ENCODE measurements at regions not wholly inside any gene's neighbourhood (a gene's known extent, or its start where the extent isn't known, plus 50 kb on each side); places are given as distances from the start of the nearest gene placed in this dataset.

- H3K4me3 ChIP-seq (ENCODE audit: low read length in 2 of 2): no peak overlapping the region
- H3K27ac ChIP-seq (ENCODE audit: low read depth in 1 of 2, low read length in 1 of 2): no peak overlapping the region
- no peak for DNase-seq (ENCODE audit: low read depth in 6 of 9, low spot score in 9 of 9)
- WGBS: 42% methylated on average over 1 of the region's 1 CpG
- H3K36me3 ChIP-seq (ENCODE audit: control insufficient read depth in 2 of 2, insufficient read depth in 2 of 2, low read length in 1 of 2): no peaks in the 10 kb centered on the region
- no peaks in the 10 kb centered on the region for H3K4me1 ChIP-seq (ENCODE audit: control insufficient read depth in 2 of 2, insufficient read depth in 2 of 2, low read length in 2 of 2)
- no peaks in the 10 kb centered on the region for H3K27me3 ChIP-seq (ENCODE audit: control insufficient read depth in 2 of 2, insufficient read depth in 1 of 2, low read length in 1 of 2)
- H3K9me3 ChIP-seq (ENCODE audit: control insufficient read depth in 2 of 2, insufficient read depth in 1 of 2, low read length in 1 of 2): no peaks in the 10 kb centered on the region
Measured at GRCh38 chr2:198476007-198476406, 671.6 kb downstream of the PLCL1 start.

- WGBS: 68% methylated on average over 2 of the region's 2 CpGs
- Histone ChIP-seq H3K4me3 (ENCODE audit: low read length in 2 of 2) (no peak overlapping the region), H3K27ac (ENCODE audit: low read depth in 1 of 2, low read length in 1 of 2) (no peak overlapping the region), H3K4me1 (ENCODE audit: control insufficient read depth in 2 of 2, insufficient read depth in 2 of 2, low read length in 2 of 2) (no peaks in the 10 kb centered on the region), H3K36me3 (ENCODE audit: control insufficient read depth in 2 of 2, insufficient read depth in 2 of 2, low read length in 1 of 2) (no peaks in the 10 kb centered on the region), H3K27me3 (ENCODE audit: control insufficient read depth in 2 of 2, insufficient read depth in 1 of 2, low read length in 1 of 2) (no peaks in the 10 kb centered on the region), H3K9me3 (ENCODE audit: control insufficient read depth in 2 of 2, insufficient read depth in 1 of 2, low read length in 1 of 2) (no peaks in the 10 kb centered on the region)
- DNase-seq (ENCODE audit: low read depth in 6 of 9, low spot score in 9 of 9): no peak
Measured at GRCh38 chr2:198471291-198471690, 666.9 kb downstream of the PLCL1 start.

- no peak overlapping the region for H3K27ac ChIP-seq (ENCODE audit: low read depth in 1 of 2, low read length in 1 of 2)
- H3K4me3 ChIP-seq (ENCODE audit: low read length in 2 of 2): no peak overlapping the region
- WGBS: 91% methylated on average over 3 of the region's 3 CpGs
- H3K27me3 ChIP-seq (ENCODE audit: control insufficient read depth in 2 of 2, insufficient read depth in 1 of 2, low read length in 1 of 2): no peaks in the 10 kb centered on the region
- no peaks in the 10 kb centered on the region for H3K36me3 ChIP-seq (ENCODE audit: control insufficient read depth in 2 of 2, insufficient read depth in 2 of 2, low read length in 1 of 2)
- no peaks in the 10 kb centered on the region for H3K9me3 ChIP-seq (ENCODE audit: control insufficient read depth in 2 of 2, insufficient read depth in 1 of 2, low read length in 1 of 2)
- H3K4me1 ChIP-seq (ENCODE audit: control insufficient read depth in 2 of 2, insufficient read depth in 2 of 2, low read length in 2 of 2): no peaks in the 10 kb centered on the region
- DNase-seq (ENCODE audit: low read depth in 6 of 9, low spot score in 9 of 9): no peak
Measured at GRCh38 chr2:198468136-198468535, 663.7 kb downstream of the PLCL1 start.

GRCh38 chr2:198465970-198466369 lies 661.6 kb downstream of the PLCL1 start:
- no peak for DNase-seq (ENCODE audit: low read depth in 6 of 9, low spot score in 9 of 9)
- WGBS: 95% methylated on average over 6 of the region's 6 CpGs
- Histone ChIP-seq H3K4me3 (ENCODE audit: low read length in 2 of 2) (no peak overlapping the region), H3K9me3 (ENCODE audit: control insufficient read depth in 2 of 2, insufficient read depth in 1 of 2, low read length in 1 of 2) (no peaks in the 10 kb centered on the region), H3K27me3 (ENCODE audit: control insufficient read depth in 2 of 2, insufficient read depth in 1 of 2, low read length in 1 of 2) (no peaks in the 10 kb centered on the region), H3K36me3 (ENCODE audit: control insufficient read depth in 2 of 2, insufficient read depth in 2 of 2, low read length in 1 of 2) (no peaks in the 10 kb centered on the region), H3K27ac (ENCODE audit: low read depth in 1 of 2, low read length in 1 of 2) (no peak overlapping the region), H3K4me1 (ENCODE audit: control insufficient read depth in 2 of 2, insufficient read depth in 2 of 2, low read length in 2 of 2) (no peaks in the 10 kb centered on the region)

GRCh38 chr2:198456418-198456817 lies 652.0 kb downstream of the PLCL1 start:
- Histone ChIP-seq H3K4me1 (ENCODE audit: control insufficient read depth in 2 of 2, insufficient read depth in 2 of 2, low read length in 2 of 2) (no peaks in the 10 kb centered on the region), H3K4me3 (ENCODE audit: low read length in 2 of 2) (no peak overlapping the region)
- 68% methylated on average over 2 of the region's 2 CpGs for WGBS

GRCh38 chr2:198453866-198454265 lies 649.5 kb downstream of the PLCL1 start:
- Histone ChIP-seq H3K27me3 (ENCODE audit: control insufficient read depth in 2 of 2, insufficient read depth in 1 of 2, low read length in 1 of 2) (no peaks in the 10 kb centered on the region), H3K27ac (ENCODE audit: low read depth in 1 of 2, low read length in 1 of 2) (no peak overlapping the region), H3K36me3 (ENCODE audit: control insufficient read depth in 2 of 2, insufficient read depth in 2 of 2, low read length in 1 of 2) (no peaks in the 10 kb centered on the region), H3K4me1 (ENCODE audit: control insufficient read depth in 2 of 2, insufficient read depth in 2 of 2, low read length in 2 of 2) (no peaks in the 10 kb centered on the region), H3K9me3 (ENCODE audit: control insufficient read depth in 2 of 2, insufficient read depth in 1 of 2, low read length in 1 of 2) (no peaks in the 10 kb centered on the region), H3K4me3 (ENCODE audit: low read length in 2 of 2) (no peak overlapping the region)
- 78% methylated on average over 2 of the region's 2 CpGs for WGBS
- no peak for DNase-seq (ENCODE audit: low read depth in 6 of 9, low spot score in 9 of 9)

More at GRCh38 chr2:198456418-198456817, 652.0 kb downstream of the PLCL1 start:
- no peak overlapping the region for H3K27ac ChIP-seq (ENCODE audit: low read depth in 1 of 2, low read length in 1 of 2)
- no peaks in the 10 kb centered on the region for H3K9me3 ChIP-seq (ENCODE audit: control insufficient read depth in 2 of 2, insufficient read depth in 1 of 2, low read length in 1 of 2)
- DNase-seq (ENCODE audit: low read depth in 6 of 9, low spot score in 9 of 9): no peak
- no peaks in the 10 kb centered on the region for H3K36me3 ChIP-seq (ENCODE audit: control insufficient read depth in 2 of 2, insufficient read depth in 2 of 2, low read length in 1 of 2)
- no peaks in the 10 kb centered on the region for H3K27me3 ChIP-seq (ENCODE audit: control insufficient read depth in 2 of 2, insufficient read depth in 1 of 2, low read length in 1 of 2)

GRCh38 chr2:198452327-198452726 lies 647.9 kb downstream of the PLCL1 start:
- Histone ChIP-seq H3K4me1 (ENCODE audit: control insufficient read depth in 2 of 2, insufficient read depth in 2 of 2, low read length in 2 of 2) (no peaks in the 10 kb centered on the region), H3K36me3 (ENCODE audit: control insufficient read depth in 2 of 2, insufficient read depth in 2 of 2, low read length in 1 of 2) (no peaks in the 10 kb centered on the region), H3K4me3 (ENCODE audit: low read length in 2 of 2) (no peak overlapping the region), H3K9me3 (ENCODE audit: control insufficient read depth in 2 of 2, insufficient read depth in 1 of 2, low read length in 1 of 2) (no peaks in the 10 kb centered on the region), H3K27me3 (ENCODE audit: control insufficient read depth in 2 of 2, insufficient read depth in 1 of 2, low read length in 1 of 2) (no peaks in the 10 kb centered on the region), H3K27ac (ENCODE audit: low read depth in 1 of 2, low read length in 1 of 2) (no peak overlapping the region)
- DNase-seq (ENCODE audit: low read depth in 6 of 9, low spot score in 9 of 9): no peak
- WGBS: 90% methylated on average over 1 of the region's 1 CpG

GRCh38 chr2:198448789-198449188 lies 644.4 kb downstream of the PLCL1 start:
- Histone ChIP-seq H3K27ac (ENCODE audit: low read depth in 1 of 2, low read length in 1 of 2) (no peak overlapping the region), H3K9me3 (ENCODE audit: control insufficient read depth in 2 of 2, insufficient read depth in 1 of 2, low read length in 1 of 2) (no peaks in the 10 kb centered on the region), H3K4me3 (ENCODE audit: low read length in 2 of 2) (no peak overlapping the region), H3K4me1 (ENCODE audit: control insufficient read depth in 2 of 2, insufficient read depth in 2 of 2, low read length in 2 of 2) (no peaks in the 10 kb centered on the region), H3K27me3 (ENCODE audit: control insufficient read depth in 2 of 2, insufficient read depth in 1 of 2, low read length in 1 of 2) (no peaks in the 10 kb centered on the region), H3K36me3 (ENCODE audit: control insufficient read depth in 2 of 2, insufficient read depth in 2 of 2, low read length in 1 of 2) (no peaks in the 10 kb centered on the region)
- WGBS: 93% methylated on average over 1 of the region's 1 CpG
- no peak for DNase-seq (ENCODE audit: low read depth in 6 of 9, low spot score in 9 of 9)

GRCh38 chr2:198444800-198445287 lies 640.5 kb downstream of the PLCL1 start:
- Histone ChIP-seq H3K4me1 (ENCODE audit: control insufficient read depth in 2 of 2, insufficient read depth in 2 of 2, low read length in 2 of 2) (no peaks in the 10 kb centered on the region), H3K4me3 (ENCODE audit: low read length in 2 of 2) (no peak overlapping the region), H3K27me3 (ENCODE audit: control insufficient read depth in 2 of 2, insufficient read depth in 1 of 2, low read length in 1 of 2) (no peaks in the 10 kb centered on the region), H3K9me3 (ENCODE audit: control insufficient read depth in 2 of 2, insufficient read depth in 1 of 2, low read length in 1 of 2) (no peaks in the 10 kb centered on the region), H3K36me3 (ENCODE audit: control insufficient read depth in 2 of 2, insufficient read depth in 2 of 2, low read length in 1 of 2) (no peaks in the 10 kb centered on the region), H3K27ac (ENCODE audit: low read depth in 1 of 2, low read length in 1 of 2) (no peak overlapping the region)
- no peak for DNase-seq (ENCODE audit: low read depth in 6 of 9, low spot score in 9 of 9)
- 89% methylated on average over 2 of the region's 2 CpGs for WGBS

GRCh38 chr2:198441901-198442300 lies 637.5 kb downstream of the PLCL1 start:
- Histone ChIP-seq H3K9me3 (ENCODE audit: control insufficient read depth in 2 of 2, insufficient read depth in 1 of 2, low read length in 1 of 2) (no peaks in the 10 kb centered on the region), H3K27me3 (ENCODE audit: control insufficient read depth in 2 of 2, insufficient read depth in 1 of 2, low read length in 1 of 2) (no peaks in the 10 kb centered on the region), H3K4me3 (ENCODE audit: low read length in 2 of 2) (no peak overlapping the region), H3K27ac (ENCODE audit: low read depth in 1 of 2, low read length in 1 of 2) (no peak overlapping the region), H3K36me3 (ENCODE audit: control insufficient read depth in 2 of 2, insufficient read depth in 2 of 2, low read length in 1 of 2) (no peaks in the 10 kb centered on the region), H3K4me1 (ENCODE audit: control insufficient read depth in 2 of 2, insufficient read depth in 2 of 2, low read length in 2 of 2) (no peaks in the 10 kb centered on the region)
- DNase-seq (ENCODE audit: low read depth in 6 of 9, low spot score in 9 of 9): no peak

All from thymus (tissue), 11 donors.